ENCODE measurements at regions not wholly inside any gene's neighbourhood (a gene's known extent, or its start where the extent isn't known, plus 50 kb on each side); places are given as distances from the start of the nearest gene placed in this dataset.

DNA sequence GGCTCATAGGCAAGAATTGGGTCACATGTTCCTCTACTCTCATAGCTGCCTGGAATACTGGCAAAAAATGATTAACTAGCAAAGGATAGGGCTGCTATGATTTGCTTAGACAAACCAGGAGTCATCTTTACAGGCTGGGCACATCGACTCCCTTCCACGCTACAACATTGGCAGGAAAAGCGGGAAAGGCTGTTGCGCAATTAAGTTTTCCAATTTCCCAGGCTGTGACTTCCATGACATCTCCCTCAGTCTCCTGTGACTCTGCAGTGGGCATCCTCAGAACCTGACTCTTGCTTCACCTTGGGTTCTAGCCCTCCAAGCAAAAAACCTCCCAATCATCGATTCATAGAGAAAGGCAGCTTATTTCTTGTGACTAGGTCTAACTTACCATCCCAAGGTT is 184.5 kb upstream of the E2F7 start:
- no peak for TF ChIP-seq CTCF (IDR thresholded peaks at IDR 0.05 in 2 of 3, conservative IDR thresholded peaks at IDR 0.05 in 1 of 3; ENCODE audit: control insufficient read depth in 2 of 3, extremely low read depth in 1 of 3, insufficient read depth in 1 of 3, low read depth in 3 of 3, low read length in 3 of 3)
- TF ChIP-seq, protein P1, sequence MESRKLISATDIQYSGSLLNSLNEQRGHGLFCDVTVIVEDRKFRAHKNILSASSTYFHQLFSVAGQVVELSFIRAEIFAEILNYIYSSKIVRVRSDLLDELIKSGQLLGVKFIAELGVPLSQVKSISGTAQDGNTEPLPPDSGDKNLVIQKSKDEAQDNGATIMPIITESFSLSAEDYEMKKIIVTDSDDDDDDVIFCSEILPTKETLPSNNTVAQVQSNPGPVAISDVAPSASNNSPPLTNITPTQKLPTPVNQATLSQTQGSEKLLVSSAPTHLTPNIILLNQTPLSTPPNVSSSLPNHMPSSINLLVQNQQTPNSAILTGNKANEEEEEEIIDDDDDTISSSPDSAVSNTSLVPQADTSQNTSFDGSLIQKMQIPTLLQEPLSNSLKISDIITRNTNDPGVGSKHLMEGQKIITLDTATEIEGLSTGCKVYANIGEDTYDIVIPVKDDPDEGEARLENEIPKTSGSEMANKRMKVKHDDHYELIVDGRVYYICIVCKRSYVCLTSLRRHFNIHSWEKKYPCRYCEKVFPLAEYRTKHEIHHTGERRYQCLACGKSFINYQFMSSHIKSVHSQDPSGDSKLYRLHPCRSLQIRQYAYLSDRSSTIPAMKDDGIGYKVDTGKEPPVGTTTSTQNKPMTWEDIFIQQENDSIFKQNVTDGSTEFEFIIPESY (IDR thresholded peaks at IDR 0.05) = no peak
- no peak for TF ChIP-seq SRF (IDR thresholded peaks at IDR 0.05; ENCODE audit: low read depth in 2 of 2, low read length in 2 of 2)
- TF ChIP-seq EZH2 (IDR thresholded peaks at IDR 0.05; ENCODE audit: borderline replicate concordance, control insufficient read depth, low read depth, low read length) = no peak
- no peak for TF ChIP-seq NFIC (IDR thresholded peaks at IDR 0.05; ENCODE audit: low read depth, low read length)
- no peak for TF ChIP-seq RAD21 (IDR thresholded peaks at IDR 0.05; ENCODE audit: insufficient read depth, low read depth, low read length)
- no peak for TF ChIP-seq TCF12 (IDR thresholded peaks at IDR 0.05; ENCODE audit: low read depth, low read length)
- TF ChIP-seq NRF1 (conservative IDR thresholded peaks at IDR 0.05; ENCODE audit: low read depth, low read length) = no peak
- no peak for TF ChIP-seq POLR2A (IDR thresholded peaks at IDR 0.05; ENCODE audit: low read depth, low read length)

Measured in GM12878 (cell line).